Naive B cell (primary cell): ENCODE measurements at regions not wholly inside any gene's neighbourhood (a gene's known extent, or its start where the extent isn't known, plus 50 kb on each side); places are given as distances from the start of the nearest gene placed in this dataset.

Experiments used
- ATAC-seq, 2 donors: fragments of 150-1000 bp; cut with Tn5 transposase; 2 replicates each; pipeline ENCODE4 v1.10.0; 2021; ENCODE audit warnings: low read depth in 2 of 2, mild to moderate bottlenecking in 2 of 2, moderate library complexity in 2 of 2
- DNase-seq: peaks from one replicate; pipeline ENCODE4 v3.0.0; 2022
- H3K27ac Mint-ChIP-seq, 6 donors: one replicate each; pipeline ENCODE4 v1.8.0; 2020 to 2022; ENCODE audit warnings: mild to moderate bottlenecking in 6 of 6, mixed read lengths in 6 of 6, moderate library complexity in 5 of 6, inconsistent platforms in 2 of 6
- H3K27me3 Mint-ChIP-seq, 3 donors: one replicate each; pipeline ENCODE4 v1.8.0; 2021 to 2022; ENCODE audit warnings: mixed read lengths in 3 of 3, mild to moderate bottlenecking in 1 of 3
- H3K36me3 Mint-ChIP-seq, 2 donors: one replicate each; pipeline ENCODE4 v1.8.0; 2020 to 2022; ENCODE audit warnings: mixed read lengths in 2 of 2, inconsistent platforms in 1 of 2, mild to moderate bottlenecking in 1 of 2
- H3K4me1 Mint-ChIP-seq, 3 donors: one replicate each; pipeline ENCODE4 v1.8.0; 2020 to 2022; ENCODE audit warnings: mixed read lengths in 3 of 3, inconsistent platforms in 1 of 3, mild to moderate bottlenecking in 1 of 3, moderate library complexity in 1 of 3
- H3K4me3 Mint-ChIP-seq, 8 donors: one replicate each; pipeline ENCODE4 v1.8.0; 2020 to 2022; ENCODE audit warnings: mild to moderate bottlenecking in 8 of 8, mixed read lengths in 8 of 8, moderate library complexity in 8 of 8, inconsistent platforms in 2 of 8
- H3K9me3 Mint-ChIP-seq, 7 donors: one replicate each; pipeline ENCODE4 v1.8.0; 2020 to 2022; ENCODE audit warnings: mixed read lengths in 7 of 7, mild to moderate bottlenecking in 5 of 7, inconsistent platforms in 2 of 7, moderate library complexity in 1 of 7

GRCh38 chr11:106418791-106419190 lies 341.3 kb downstream of the AASDHPPT start:
- ATAC-seq (no peak), DNase-seq (no peak)
- H3K4me1 Mint-ChIP-seq: no peaks in the 10 kb centered on the region
- no peak overlapping the region for H3K27ac Mint-ChIP-seq
- H3K4me3 Mint-ChIP-seq: no peak overlapping the region
- no peaks in the 10 kb centered on the region for H3K27me3 Mint-ChIP-seq
- no peaks in the 10 kb centered on the region for H3K36me3 Mint-ChIP-seq
- H3K9me3 Mint-ChIP-seq: peaks cover 0 to 7% (median 0%) of the 10 kb centered on the region in 7 donors

GRCh38 chr11:106420048-106420665 lies 342.7 kb downstream of the AASDHPPT start:
- no peak overlapping the region for H3K4me3 Mint-ChIP-seq
- no peaks in the 10 kb centered on the region for H3K4me1 Mint-ChIP-seq
- no peak overlapping the region for H3K27ac Mint-ChIP-seq
- H3K9me3 Mint-ChIP-seq: peaks cover 0 to 7% (median 0%) of the 10 kb centered on the region in 7 donors
- DNase-seq (no peak), ATAC-seq (no peak)
- H3K36me3 Mint-ChIP-seq: no peaks in the 10 kb centered on the region
- no peaks in the 10 kb centered on the region for H3K27me3 Mint-ChIP-seq

- H3K4me1 Mint-ChIP-seq: no peaks in the 10 kb centered on the region
- DNase-seq (no peak), ATAC-seq (no peak)
- H3K27ac Mint-ChIP-seq: no peak overlapping the region
- H3K4me3 Mint-ChIP-seq: no peak overlapping the region
- H3K27me3 Mint-ChIP-seq: no peaks in the 10 kb centered on the region
- H3K9me3 Mint-ChIP-seq: peaks cover 0 to 7% (median 0%) of the 10 kb centered on the region in 7 donors
- H3K36me3 Mint-ChIP-seq: no peaks in the 10 kb centered on the region
These were observed 343.2 kb downstream of the AASDHPPT start for GRCh38 chr11:106420686-106421085.

DNA sequence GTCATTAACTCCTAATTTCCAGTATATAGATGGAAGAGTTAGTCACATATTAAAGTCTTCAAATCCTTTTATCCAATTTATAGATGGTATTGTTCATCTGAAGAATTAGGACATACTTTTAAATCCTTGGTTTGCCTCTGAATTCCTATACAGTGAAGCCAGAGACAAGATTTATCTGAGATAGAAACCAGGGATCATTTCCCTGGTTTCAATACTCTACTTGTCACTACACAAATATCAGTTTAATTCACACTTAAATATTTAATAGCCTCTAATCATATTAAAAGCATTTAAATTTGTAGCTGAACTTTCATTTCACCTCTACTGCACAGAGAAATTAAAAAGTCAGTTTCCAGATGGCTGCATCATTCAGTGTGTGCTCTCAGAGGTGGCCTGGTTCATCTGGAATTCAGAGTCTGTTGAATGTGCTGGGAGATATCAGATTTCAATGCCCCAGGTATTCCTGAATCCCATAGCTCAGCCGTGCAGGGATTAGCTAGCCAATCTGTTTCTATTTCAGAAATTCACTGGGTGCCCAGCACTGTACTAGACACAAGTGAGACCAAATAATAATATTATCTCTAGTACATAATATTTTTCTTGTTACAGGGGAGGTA lies 344.3 kb downstream of the AASDHPPT start:
- H3K36me3 Mint-ChIP-seq: no peaks in the 10 kb centered on the region
- no peak overlapping the region for H3K27ac Mint-ChIP-seq
- ATAC-seq (no peak), DNase-seq (no peak)
- H3K4me1 Mint-ChIP-seq: no peaks in the 10 kb centered on the region
- H3K4me3 Mint-ChIP-seq: no peak overlapping the region
- peaks cover 0 to 7% (median 0%) of the 10 kb centered on the region in 7 donors for H3K9me3 Mint-ChIP-seq
- no peaks in the 10 kb centered on the region for H3K27me3 Mint-ChIP-seq

DNA sequence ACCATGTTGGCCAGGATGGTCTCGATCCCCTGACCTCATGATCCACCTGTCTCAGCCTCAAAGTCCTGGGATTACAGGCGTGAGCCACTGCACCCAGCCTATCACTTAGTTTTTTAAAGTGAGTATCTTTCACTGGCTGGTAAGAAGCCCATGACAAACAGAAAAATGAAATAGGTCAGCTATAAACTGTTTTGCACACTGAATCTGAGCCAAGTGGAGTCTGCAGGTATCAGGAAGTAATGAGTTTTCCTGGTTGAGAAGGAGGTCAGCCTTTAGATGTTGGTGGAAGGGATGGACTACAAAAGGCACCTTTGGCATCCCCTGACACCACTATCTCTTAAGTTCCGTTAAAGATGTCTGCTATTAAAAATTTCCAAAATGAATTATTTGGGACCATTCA lies 345.1 kb downstream of the AASDHPPT start:
- Mint-ChIP-seq H3K27ac (no peak overlapping the region), H3K9me3 (peaks cover 0 to 7% (median 0%) of the 10 kb centered on the region in 7 donors), H3K4me3 (peak overlapping the region in 1 of 8 donors; percentile 42), H3K4me1 (no peaks in the 10 kb centered on the region), H3K36me3 (no peaks in the 10 kb centered on the region), H3K27me3 (no peaks in the 10 kb centered on the region)
- DNase-seq (no peak), ATAC-seq (no peak)

GRCh38 chr11:106424111-106424510 lies 346.6 kb downstream of the AASDHPPT start:
- DNase-seq: no peak
- H3K4me3 Mint-ChIP-seq: no peak overlapping the region
- no peak overlapping the region for H3K27ac Mint-ChIP-seq
- H3K9me3 Mint-ChIP-seq: peaks cover 0 to 7% (median 0%) of the 10 kb centered on the region in 7 donors
- no peaks in the 10 kb centered on the region for H3K36me3 Mint-ChIP-seq
- no peaks in the 10 kb centered on the region for H3K4me1 Mint-ChIP-seq
- ATAC-seq: no peak
- H3K27me3 Mint-ChIP-seq: no peaks in the 10 kb centered on the region

DNA sequence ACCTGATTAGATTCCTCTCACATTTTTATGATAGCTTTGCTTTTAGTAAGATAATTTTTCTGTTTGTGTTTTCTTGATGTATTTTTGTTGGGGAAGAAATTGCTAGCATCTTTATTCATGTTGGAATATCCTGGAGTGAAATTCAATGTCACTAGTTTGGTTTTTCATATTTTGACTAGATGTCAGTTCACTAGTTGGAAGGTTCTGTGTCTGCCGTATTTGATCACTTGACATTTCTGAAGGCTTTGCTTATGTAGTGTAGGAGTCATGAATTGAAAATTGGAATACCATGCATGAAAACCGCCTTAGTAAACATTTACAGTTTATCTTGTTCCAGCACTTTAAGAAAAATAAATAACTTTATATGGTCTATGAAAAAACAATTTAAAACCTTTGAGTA lies 348.4 kb downstream of the AASDHPPT start:
- H3K27me3 Mint-ChIP-seq: no peaks in the 10 kb centered on the region

GRCh38 chr11:106426696-106427095 lies 349.2 kb downstream of the AASDHPPT start:
- H3K4me3 Mint-ChIP-seq: no peak overlapping the region
- no peak overlapping the region for H3K27ac Mint-ChIP-seq
- no peaks in the 10 kb centered on the region for H3K27me3 Mint-ChIP-seq

More for the DNA sequence above, 348.4 kb downstream of the AASDHPPT start:
- Mint-ChIP-seq H3K36me3 (no peaks in the 10 kb centered on the region), H3K4me3 (no peak overlapping the region), H3K4me1 (no peaks in the 10 kb centered on the region), H3K27ac (no peak overlapping the region), H3K9me3 (peaks cover 0 to 5% (median 0%) of the 10 kb centered on the region in 7 donors)
- no peak for DNase-seq
- no peak for ATAC-seq

GRCh38 chr11:106427736-106428135 lies 350.3 kb downstream of the AASDHPPT start:
- Mint-ChIP-seq H3K27ac (no peak overlapping the region), H3K36me3 (no peaks in the 10 kb centered on the region), H3K27me3 (no peaks in the 10 kb centered on the region), H3K4me3 (no peak overlapping the region), H3K9me3 (peaks cover 0 to 3% (median 0%) of the 10 kb centered on the region in 7 donors), H3K4me1 (no peaks in the 10 kb centered on the region)
- DNase-seq: no peak
- ATAC-seq: no peak

More at GRCh38 chr11:106426696-106427095, 349.2 kb downstream of the AASDHPPT start:
- no peak for ATAC-seq
- DNase-seq: no peak
- H3K4me1 Mint-ChIP-seq: no peaks in the 10 kb centered on the region
- H3K36me3 Mint-ChIP-seq: no peaks in the 10 kb centered on the region
- H3K9me3 Mint-ChIP-seq: peaks cover 0 to 3% (median 0%) of the 10 kb centered on the region in 7 donors

DNA sequence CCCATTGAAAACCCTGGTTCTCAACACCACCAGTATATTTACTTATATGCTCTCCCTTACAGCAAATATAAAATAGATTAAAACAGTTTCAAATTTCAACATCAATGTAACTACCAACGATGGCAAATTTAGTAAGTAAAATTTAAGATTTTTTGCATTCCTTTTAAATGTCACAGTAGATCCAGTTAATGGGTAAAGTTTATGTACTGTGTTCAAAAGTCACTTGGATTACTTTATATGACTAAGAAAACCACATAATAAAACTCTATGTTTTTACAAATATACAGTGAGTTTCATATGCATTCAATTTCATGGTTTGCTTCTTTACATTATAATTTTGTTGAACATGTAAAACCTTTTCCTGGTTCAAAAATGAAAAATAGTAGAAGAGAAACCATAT lies 364.6 kb downstream of the AASDHPPT start:
- H3K27ac Mint-ChIP-seq: no peak overlapping the region
- DNase-seq (no peak), ATAC-seq (no peak)
- no peak overlapping the region for H3K4me3 Mint-ChIP-seq
- H3K27me3 Mint-ChIP-seq: no peaks in the 10 kb centered on the region
- H3K36me3 Mint-ChIP-seq: no peaks in the 10 kb centered on the region
- peaks cover 0 to 6% (median 2%) of the 10 kb centered on the region in 7 donors for H3K9me3 Mint-ChIP-seq
- no peaks in the 10 kb centered on the region for H3K4me1 Mint-ChIP-seq

DNA sequence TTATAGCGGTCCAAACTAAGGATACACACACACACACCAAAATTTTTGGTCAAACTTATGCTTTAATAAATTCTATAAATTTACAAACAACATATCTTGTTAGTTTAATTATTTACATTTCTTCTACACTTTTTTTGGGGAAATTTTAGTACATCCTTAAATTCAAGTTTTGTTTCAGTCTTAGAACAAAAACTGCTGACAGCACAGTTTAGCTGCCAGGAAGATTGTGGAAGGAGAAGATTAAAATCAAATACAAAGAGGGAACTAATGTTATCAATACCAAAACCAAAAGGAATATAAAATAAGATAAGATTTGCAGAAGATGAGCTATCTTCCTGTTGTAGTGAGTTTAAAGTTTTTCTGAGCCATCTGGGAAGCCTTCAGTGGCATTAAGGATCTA lies 368.8 kb downstream of the AASDHPPT start:
- H3K27ac Mint-ChIP-seq: no peak overlapping the region
- no peaks in the 10 kb centered on the region for H3K36me3 Mint-ChIP-seq
- no peak overlapping the region for H3K4me3 Mint-ChIP-seq
- no peaks in the 10 kb centered on the region for H3K27me3 Mint-ChIP-seq
- no peak for DNase-seq
- peaks cover 0 to 11% (median 6%) of the 10 kb centered on the region in 7 donors for H3K9me3 Mint-ChIP-seq
- no peak for ATAC-seq
- no peaks in the 10 kb centered on the region for H3K4me1 Mint-ChIP-seq

- Mint-ChIP-seq H3K9me3 (peaks cover 0 to 11% (median 6%) of the 10 kb centered on the region in 7 donors), H3K36me3 (no peaks in the 10 kb centered on the region), H3K27ac (no peak overlapping the region), H3K4me1 (no peaks in the 10 kb centered on the region), H3K4me3 (no peak overlapping the region), H3K27me3 (no peaks in the 10 kb centered on the region)
- DNase-seq (no peak), ATAC-seq (no peak)
These were observed 369.5 kb downstream of the AASDHPPT start for GRCh38 chr11:106446955-106447354.

GRCh38 chr11:106447631-106448191 lies 370.2 kb downstream of the AASDHPPT start:
- DNase-seq (no peak), ATAC-seq (no peak)
- Mint-ChIP-seq H3K4me1 (no peaks in the 10 kb centered on the region), H3K27ac (no peak overlapping the region), H3K36me3 (no peaks in the 10 kb centered on the region), H3K4me3 (no peak overlapping the region), H3K9me3 (peaks cover 0 to 14% (median 8%) of the 10 kb centered on the region in 7 donors), H3K27me3 (no peaks in the 10 kb centered on the region)

DNA sequence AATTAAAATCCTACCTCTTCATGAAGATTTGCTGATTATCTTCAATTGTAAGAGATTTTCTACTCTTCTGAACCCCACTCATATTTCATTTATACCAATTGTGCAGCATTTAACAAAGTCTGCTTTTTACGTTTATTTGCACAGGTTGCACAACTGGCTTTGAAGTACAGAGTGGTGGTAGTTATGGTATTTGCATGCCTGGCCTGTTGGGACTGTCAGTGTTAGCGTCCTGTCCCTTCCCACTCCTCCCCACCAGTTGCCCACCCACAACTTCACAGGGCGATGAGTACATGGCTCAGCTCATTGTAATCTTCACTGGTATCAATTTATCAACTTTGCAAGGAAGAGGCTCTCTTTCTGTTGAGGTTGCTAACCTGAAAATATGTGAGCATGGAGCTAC lies 372.3 kb downstream of the AASDHPPT start:
- Mint-ChIP-seq H3K27ac (no peak overlapping the region), H3K4me1 (no peaks in the 10 kb centered on the region)
- no peak for ATAC-seq

More for the DNA sequence above, 372.3 kb downstream of the AASDHPPT start:
- Mint-ChIP-seq H3K27me3 (no peaks in the 10 kb centered on the region), H3K4me3 (no peak overlapping the region), H3K36me3 (no peaks in the 10 kb centered on the region), H3K9me3 (peaks cover 5 to 17% (median 10%) of the 10 kb centered on the region in 7 donors)
- no peak for DNase-seq
